A549 (cell line): ENCODE measurements at regions not wholly inside any gene's neighbourhood (a gene's known extent, or its start where the extent isn't known, plus 50 kb on each side); places are given as distances from the start of the nearest gene placed in this dataset.

Experiments used
- EP300 ChIP-seq, 2 experiments: fragments of >200 bp; sonication (Bioruptor Twin); formaldehyde crosslinking; IDR thresholded peaks; 2 replicates in 1 of 2; 3 replicates in 1 of 2; pipeline ENCODE4 v1.6.1; 2016 to 2017
- ESRRA ChIP-seq: fragments of 150-350 bp; IDR thresholded peaks from 2 replicates; pipeline ENCODE4 v1.6.1; 2014; ENCODE audit warnings: mild to moderate bottlenecking, low read length, borderline replicate concordance
- HDAC2 ChIP-seq: fragments of 200-600 bp; sonication (generic); IDR thresholded peaks from 2 replicates; pipeline ENCODE4 v1.6.1; 2016
- RAD21 ChIP-seq, 2 experiments: fragments of >200 bp in 1 of 2; sonication (Bioruptor Twin) in 1 of 2; formaldehyde crosslinking in 1 of 2; IDR thresholded peaks in 1 of 2; conservative IDR thresholded peaks in 1 of 2; 2 replicates in 1 of 2; 3 replicates in 1 of 2; pipeline ENCODE4 v1.6.1; 2012 to 2018; ENCODE audit warnings: inconsistent platforms in 1 of 2
- TF ChIP-seq, protein P1 (sequence below): fragments of 200-600 bp; sonication (generic); IDR thresholded peaks from 2 replicates; pipeline ENCODE4 v1.6.1; 2016; ENCODE audit warnings: antibody characterized with exemption, mild to moderate bottlenecking, moderate library complexity
- TF ChIP-seq, protein P2 (sequence below): fragments of >200 bp; sonication (Bioruptor Twin); formaldehyde crosslinking; IDR thresholded peaks from 3 replicates; pipeline ENCODE4 v1.5.1; 2016

DNA sequence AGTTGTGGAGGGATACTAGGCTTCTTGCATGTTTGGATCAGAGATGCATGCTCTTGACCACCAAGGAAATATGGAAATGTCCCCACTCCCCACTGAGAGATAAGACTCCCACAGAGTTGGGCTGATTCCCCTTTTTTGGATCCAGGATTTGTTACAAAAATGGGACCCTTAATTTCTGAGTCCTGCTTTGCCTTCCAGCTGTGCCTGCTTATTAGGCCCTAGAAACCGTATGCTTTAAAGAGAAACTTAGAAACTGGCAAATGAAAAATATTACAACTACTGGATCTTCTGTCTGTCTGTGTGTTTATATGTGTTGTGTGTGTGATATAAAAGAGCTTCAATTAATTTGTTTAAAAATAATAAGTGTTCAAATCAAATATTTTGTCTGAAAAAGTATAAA is 817.6 kb upstream of the CITED2 start:
- TF ChIP-seq, protein P1, sequence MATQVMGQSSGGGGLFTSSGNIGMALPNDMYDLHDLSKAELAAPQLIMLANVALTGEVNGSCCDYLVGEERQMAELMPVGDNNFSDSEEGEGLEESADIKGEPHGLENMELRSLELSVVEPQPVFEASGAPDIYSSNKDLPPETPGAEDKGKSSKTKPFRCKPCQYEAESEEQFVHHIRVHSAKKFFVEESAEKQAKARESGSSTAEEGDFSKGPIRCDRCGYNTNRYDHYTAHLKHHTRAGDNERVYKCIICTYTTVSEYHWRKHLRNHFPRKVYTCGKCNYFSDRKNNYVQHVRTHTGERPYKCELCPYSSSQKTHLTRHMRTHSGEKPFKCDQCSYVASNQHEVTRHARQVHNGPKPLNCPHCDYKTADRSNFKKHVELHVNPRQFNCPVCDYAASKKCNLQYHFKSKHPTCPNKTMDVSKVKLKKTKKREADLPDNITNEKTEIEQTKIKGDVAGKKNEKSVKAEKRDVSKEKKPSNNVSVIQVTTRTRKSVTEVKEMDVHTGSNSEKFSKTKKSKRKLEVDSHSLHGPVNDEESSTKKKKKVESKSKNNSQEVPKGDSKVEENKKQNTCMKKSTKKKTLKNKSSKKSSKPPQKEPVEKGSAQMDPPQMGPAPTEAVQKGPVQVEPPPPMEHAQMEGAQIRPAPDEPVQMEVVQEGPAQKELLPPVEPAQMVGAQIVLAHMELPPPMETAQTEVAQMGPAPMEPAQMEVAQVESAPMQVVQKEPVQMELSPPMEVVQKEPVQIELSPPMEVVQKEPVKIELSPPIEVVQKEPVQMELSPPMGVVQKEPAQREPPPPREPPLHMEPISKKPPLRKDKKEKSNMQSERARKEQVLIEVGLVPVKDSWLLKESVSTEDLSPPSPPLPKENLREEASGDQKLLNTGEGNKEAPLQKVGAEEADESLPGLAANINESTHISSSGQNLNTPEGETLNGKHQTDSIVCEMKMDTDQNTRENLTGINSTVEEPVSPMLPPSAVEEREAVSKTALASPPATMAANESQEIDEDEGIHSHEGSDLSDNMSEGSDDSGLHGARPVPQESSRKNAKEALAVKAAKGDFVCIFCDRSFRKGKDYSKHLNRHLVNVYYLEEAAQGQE: no peak
- TF ChIP-seq, protein P2, sequence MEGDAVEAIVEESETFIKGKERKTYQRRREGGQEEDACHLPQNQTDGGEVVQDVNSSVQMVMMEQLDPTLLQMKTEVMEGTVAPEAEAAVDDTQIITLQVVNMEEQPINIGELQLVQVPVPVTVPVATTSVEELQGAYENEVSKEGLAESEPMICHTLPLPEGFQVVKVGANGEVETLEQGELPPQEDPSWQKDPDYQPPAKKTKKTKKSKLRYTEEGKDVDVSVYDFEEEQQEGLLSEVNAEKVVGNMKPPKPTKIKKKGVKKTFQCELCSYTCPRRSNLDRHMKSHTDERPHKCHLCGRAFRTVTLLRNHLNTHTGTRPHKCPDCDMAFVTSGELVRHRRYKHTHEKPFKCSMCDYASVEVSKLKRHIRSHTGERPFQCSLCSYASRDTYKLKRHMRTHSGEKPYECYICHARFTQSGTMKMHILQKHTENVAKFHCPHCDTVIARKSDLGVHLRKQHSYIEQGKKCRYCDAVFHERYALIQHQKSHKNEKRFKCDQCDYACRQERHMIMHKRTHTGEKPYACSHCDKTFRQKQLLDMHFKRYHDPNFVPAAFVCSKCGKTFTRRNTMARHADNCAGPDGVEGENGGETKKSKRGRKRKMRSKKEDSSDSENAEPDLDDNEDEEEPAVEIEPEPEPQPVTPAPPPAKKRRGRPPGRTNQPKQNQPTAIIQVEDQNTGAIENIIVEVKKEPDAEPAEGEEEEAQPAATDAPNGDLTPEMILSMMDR: no peak
- no peak for TF ChIP-seq EP300 (IDR thresholded peaks at IDR 0.05)
- no peak for TF ChIP-seq ESRRA
- TF ChIP-seq HDAC2: no peak
- TF ChIP-seq RAD21 (conservative IDR thresholded peaks at IDR 0.05 in 1 of 2, IDR thresholded peaks at IDR 0.05 in 1 of 2): no peak
